ENCODE measurements at regions not wholly inside any gene's neighbourhood (a gene's known extent, or its start where the extent isn't known, plus 50 kb on each side); places are given as distances from the start of the nearest gene placed in this dataset.
"Not testable (repeated sequence)": the region's sequence is repeated elsewhere in the genome, so short reads cannot be mapped to it uniquely, and the experiment has no call there.

DNA sequence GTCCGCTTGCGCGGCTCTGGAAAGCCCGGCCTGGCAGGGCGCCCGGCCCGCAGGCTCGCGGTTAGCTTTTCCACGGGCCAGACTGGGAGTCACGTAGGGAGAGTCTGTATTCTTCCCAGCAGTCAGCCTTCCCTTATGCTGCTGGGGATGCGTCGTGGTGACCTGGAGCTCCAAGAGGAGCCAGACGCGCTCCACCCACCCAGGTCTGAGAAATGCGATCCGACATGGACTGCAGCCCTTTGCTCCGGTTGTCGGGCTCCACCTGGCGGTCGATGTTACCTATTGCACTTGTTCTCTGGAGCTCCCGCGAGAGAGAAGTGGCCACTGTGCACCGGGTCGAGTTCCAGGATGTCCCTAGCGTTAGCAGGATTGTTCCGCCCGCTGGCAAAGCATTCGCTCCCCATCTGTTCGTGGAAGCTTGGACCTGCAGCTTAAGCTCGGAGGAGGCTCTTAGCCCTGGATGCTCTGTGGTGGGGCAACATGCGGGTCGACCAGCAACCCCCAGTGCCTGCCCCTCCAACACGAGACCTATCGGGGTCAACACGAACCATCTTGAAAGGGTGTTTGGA is 367.4 kb downstream of the SPATA31A6 start:
- H3K79me2 ChIP-seq (ENCODE audit: insufficient read depth, low read length); H3K9ac ChIP-seq (ENCODE audit: low read depth, low read length, poor library complexity, severe bottlenecking); H3K9me3 ChIP-seq (ENCODE audit: insufficient read depth, low read depth, low read length); H3F3A ChIP-seq (ENCODE audit: low read depth); H3K4me1 ChIP-seq (ENCODE audit: insufficient read depth, low read length, poor library complexity, severe bottlenecking); H3K9me2 ChIP-seq (replicated peaks; ENCODE audit: low read depth, low read length); H3K27me3 ChIP-seq (ENCODE audit: insufficient read depth, low read length, poor library complexity, severe bottlenecking); H3K4me3 ChIP-seq (ENCODE audit: low read length, poor library complexity, severe bottlenecking); H2AFZ ChIP-seq (ENCODE audit: low read length); H4K20me1 ChIP-seq (ENCODE audit: insufficient read depth, low read length, poor library complexity, severe bottlenecking); H3K36me3 ChIP-seq (ENCODE audit: insufficient read depth, low read length); H3K4me2 ChIP-seq (ENCODE audit: low read depth, low read length, poor library complexity, severe bottlenecking): not testable (repeated sequence)

DNA sequence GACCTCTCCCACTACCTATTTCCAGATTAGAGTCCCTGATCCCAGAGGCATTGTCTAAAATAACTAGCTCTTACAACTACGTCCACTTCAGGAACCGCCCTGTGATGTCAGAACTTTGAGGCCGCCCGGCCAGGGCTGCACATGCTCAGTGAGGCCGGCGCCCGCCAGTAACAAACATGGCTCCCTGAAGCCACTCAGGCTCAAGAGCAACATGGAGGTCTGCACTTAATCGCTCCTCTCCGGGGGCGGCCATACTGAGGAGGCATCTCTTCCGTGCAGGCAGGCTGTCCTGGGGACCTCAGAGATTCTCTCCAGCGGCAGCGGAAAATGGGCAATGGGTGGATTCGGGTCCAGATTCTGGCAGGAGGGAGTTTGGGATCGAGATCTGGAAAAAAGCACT is 385.1 kb downstream of the SPATA31A6 start:
- not testable (repeated sequence) for H3K9ac ChIP-seq (ENCODE audit: low read depth, low read length, poor library complexity, severe bottlenecking); H4K20me1 ChIP-seq (ENCODE audit: insufficient read depth, low read length, poor library complexity, severe bottlenecking); H3K4me3 ChIP-seq (ENCODE audit: low read length, poor library complexity, severe bottlenecking); H3K4me1 ChIP-seq (ENCODE audit: insufficient read depth, low read length, poor library complexity, severe bottlenecking); H3K79me2 ChIP-seq (ENCODE audit: insufficient read depth, low read length); H3K36me3 ChIP-seq (ENCODE audit: insufficient read depth, low read length); H3K4me2 ChIP-seq (ENCODE audit: low read depth, low read length, poor library complexity, severe bottlenecking); H3K27me3 ChIP-seq (ENCODE audit: insufficient read depth, low read length, poor library complexity, severe bottlenecking); H2AFZ ChIP-seq (ENCODE audit: low read length); H3K9me3 ChIP-seq (ENCODE audit: insufficient read depth, low read depth, low read length); H3K9me2 ChIP-seq (replicated peaks; ENCODE audit: low read depth, low read length); H3F3A ChIP-seq (ENCODE audit: low read depth)

GRCh38 chr9:42568942-42569556 is 385.6 kb downstream of the SPATA31A6 start:
- not testable (repeated sequence) for H3K36me3 ChIP-seq (ENCODE audit: insufficient read depth, low read length); H3F3A ChIP-seq (ENCODE audit: low read depth); H4K20me1 ChIP-seq (ENCODE audit: insufficient read depth, low read length, poor library complexity, severe bottlenecking); H3K79me2 ChIP-seq (ENCODE audit: insufficient read depth, low read length); H3K4me3 ChIP-seq (ENCODE audit: low read length, poor library complexity, severe bottlenecking); H3K4me2 ChIP-seq (ENCODE audit: low read depth, low read length, poor library complexity, severe bottlenecking); H2AFZ ChIP-seq (ENCODE audit: low read length); H3K9me3 ChIP-seq (ENCODE audit: insufficient read depth, low read depth, low read length); H3K9me2 ChIP-seq (replicated peaks; ENCODE audit: low read depth, low read length); H3K9ac ChIP-seq (ENCODE audit: low read depth, low read length, poor library complexity, severe bottlenecking); H3K27me3 ChIP-seq (ENCODE audit: insufficient read depth, low read length, poor library complexity, severe bottlenecking); H3K4me1 ChIP-seq (ENCODE audit: insufficient read depth, low read length, poor library complexity, severe bottlenecking)

DNA sequence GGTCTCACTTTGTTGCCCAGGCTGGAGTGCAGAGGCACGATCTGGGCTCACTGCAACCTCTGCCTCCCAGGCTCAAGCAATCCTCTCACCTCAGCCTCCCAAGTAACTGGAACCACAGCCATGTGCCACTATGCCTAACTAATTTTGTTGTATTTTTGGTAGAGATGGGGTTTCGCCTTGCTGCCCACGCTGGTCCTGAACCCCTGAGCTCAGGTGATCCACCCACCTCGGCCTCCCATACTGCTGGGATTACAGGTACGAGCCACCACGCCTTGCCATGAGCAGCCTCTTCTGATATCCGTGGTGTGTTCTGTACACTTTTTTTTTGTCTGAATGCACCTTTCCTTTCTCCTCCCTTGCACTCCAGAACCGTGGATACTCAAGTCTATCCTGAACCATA is 394.4 kb downstream of the SPATA31A6 start:
- not testable (repeated sequence) for H3K9me2 ChIP-seq (replicated peaks; ENCODE audit: low read depth, low read length); H3K79me2 ChIP-seq (ENCODE audit: insufficient read depth, low read length); H3K9me3 ChIP-seq (ENCODE audit: insufficient read depth, low read depth, low read length); H3K4me3 ChIP-seq (ENCODE audit: low read length, poor library complexity, severe bottlenecking); H3K27me3 ChIP-seq (ENCODE audit: insufficient read depth, low read length, poor library complexity, severe bottlenecking); H3K4me2 ChIP-seq (ENCODE audit: low read depth, low read length, poor library complexity, severe bottlenecking); H3K9ac ChIP-seq (ENCODE audit: low read depth, low read length, poor library complexity, severe bottlenecking); H3K4me1 ChIP-seq (ENCODE audit: insufficient read depth, low read length, poor library complexity, severe bottlenecking); H4K20me1 ChIP-seq (ENCODE audit: insufficient read depth, low read length, poor library complexity, severe bottlenecking); H3F3A ChIP-seq (ENCODE audit: low read depth); H3K36me3 ChIP-seq (ENCODE audit: insufficient read depth, low read length); H2AFZ ChIP-seq (ENCODE audit: low read length)

All from Loucy (cell line).